Vagina (tissue), 2 donors: ENCODE measurements at regions not wholly inside any gene's neighbourhood (a gene's known extent, or its start where the extent isn't known, plus 50 kb on each side); places are given as distances from the start of the nearest gene placed in this dataset.

Source experiments
- DNase-seq, 2 donors: peaks; one replicate each; pipeline ENCODE4 v3.0.0-alpha.2; 2017; ENCODE audit errors: extremely low spot score in 2 of 2
- H3K27ac ChIP-seq: fragments of 200-600 bp; sonication (generic); one replicate; pipeline ENCODE4 v1.5.1; 2019
- H3K27me3 ChIP-seq: fragments of 200-600 bp; sonication (generic); one replicate; pipeline ENCODE4 v1.5.1; 2019
- H3K36me3 ChIP-seq, 2 donors: fragments of 200-600 bp; sonication (generic); one replicate each; pipeline ENCODE4 v1.5.1; 2017 to 2019
- H3K4me1 ChIP-seq: fragments of 200-600 bp; sonication (generic); one replicate; pipeline ENCODE4 v1.5.1; 2019
- H3K4me3 ChIP-seq, 2 donors: fragments of 200-600 bp; sonication (generic); 1 replicate in 1 of 2; 2 replicates in 1 of 2; pipeline ENCODE4 v1.5.1; 2016 to 2019
- H3K9me3 ChIP-seq: fragments of 200-600 bp; sonication (generic); one replicate; pipeline ENCODE4 v1.5.1; 2019
- POLR2A ChIP-seq, 2 donors: fragments of 450-650 bp; IDR thresholded peaks; one replicate each; pipeline ENCODE4 v1.6.1; 2017; ENCODE audit warnings: antibody characterized with exemption in 2 of 2, mild to moderate bottlenecking in 2 of 2, moderate library complexity in 2 of 2
- POLR2AphosphoS5 ChIP-seq, 2 donors: sonication (generic); formaldehyde crosslinking; IDR thresholded peaks; one replicate each; pipeline ENCODE4 v1.9.0; 2017; ENCODE audit warnings: antibody characterized with exemption in 2 of 2, mild to moderate bottlenecking in 2 of 2, low read depth in 1 of 2; ENCODE audit not compliant: insufficient read depth in 1 of 2
- intact Hi-C: fragments of 100-400 bp; cut with DNase I; formaldehyde crosslinking; loops from one replicate; pipeline ENCODE4 v1.15.1; 2023
- TF ChIP-seq, protein P1 (sequence below), 3 experiments: fragments of 450-650 bp in 2 of 3; fragments of 200-600 bp in 1 of 3; sonication (generic) in 1 of 3; IDR thresholded peaks; one replicate each; pipeline ENCODE4 v1.5.1; 2017 to 2019; ENCODE audit warnings: antibody characterized with exemption in 3 of 3, mild to moderate bottlenecking in 2 of 3, moderate library complexity in 2 of 3

DNA sequence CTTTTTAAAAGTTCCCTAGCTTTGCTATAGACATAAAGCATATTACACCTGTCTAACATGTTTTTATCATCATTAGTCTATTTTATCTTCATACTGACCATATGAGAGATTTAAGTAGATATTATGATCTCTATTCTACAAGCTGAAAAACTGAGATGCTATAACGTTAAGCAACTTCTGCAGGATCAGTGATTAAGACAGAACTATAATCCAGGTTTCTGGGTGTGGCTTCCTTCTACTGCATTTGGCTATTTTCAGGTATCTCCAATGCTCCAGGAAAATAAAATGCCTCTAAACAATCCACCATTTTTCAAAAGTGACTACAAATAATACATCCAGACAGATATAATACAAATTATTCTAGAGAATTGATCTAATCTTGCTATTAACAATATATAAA lies 53.4 kb downstream of the RGS2 start:
- Histone ChIP-seq H3K36me3 (no peaks in the 10 kb centered on the region), H3K9me3 (no peaks in the 10 kb centered on the region), H3K27me3 (no peaks in the 10 kb centered on the region), H3K27ac (no peak overlapping the region), H3K4me1 (no peaks in the 10 kb centered on the region), H3K4me3 (no peak overlapping the region)
- no peak for DNase-seq
- no peak for TF ChIP-seq POLR2A (IDR thresholded peaks at IDR 0.05)
- TF ChIP-seq, protein P1, sequence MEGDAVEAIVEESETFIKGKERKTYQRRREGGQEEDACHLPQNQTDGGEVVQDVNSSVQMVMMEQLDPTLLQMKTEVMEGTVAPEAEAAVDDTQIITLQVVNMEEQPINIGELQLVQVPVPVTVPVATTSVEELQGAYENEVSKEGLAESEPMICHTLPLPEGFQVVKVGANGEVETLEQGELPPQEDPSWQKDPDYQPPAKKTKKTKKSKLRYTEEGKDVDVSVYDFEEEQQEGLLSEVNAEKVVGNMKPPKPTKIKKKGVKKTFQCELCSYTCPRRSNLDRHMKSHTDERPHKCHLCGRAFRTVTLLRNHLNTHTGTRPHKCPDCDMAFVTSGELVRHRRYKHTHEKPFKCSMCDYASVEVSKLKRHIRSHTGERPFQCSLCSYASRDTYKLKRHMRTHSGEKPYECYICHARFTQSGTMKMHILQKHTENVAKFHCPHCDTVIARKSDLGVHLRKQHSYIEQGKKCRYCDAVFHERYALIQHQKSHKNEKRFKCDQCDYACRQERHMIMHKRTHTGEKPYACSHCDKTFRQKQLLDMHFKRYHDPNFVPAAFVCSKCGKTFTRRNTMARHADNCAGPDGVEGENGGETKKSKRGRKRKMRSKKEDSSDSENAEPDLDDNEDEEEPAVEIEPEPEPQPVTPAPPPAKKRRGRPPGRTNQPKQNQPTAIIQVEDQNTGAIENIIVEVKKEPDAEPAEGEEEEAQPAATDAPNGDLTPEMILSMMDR (IDR thresholded peaks at IDR 0.05) = no peak
- no peak for TF ChIP-seq POLR2AphosphoS5 (IDR thresholded peaks at IDR 0.05; ENCODE audit: insufficient read depth in 1 of 2, low read depth in 1 of 2)
- intact Hi-C loops = no loop called here

DNA sequence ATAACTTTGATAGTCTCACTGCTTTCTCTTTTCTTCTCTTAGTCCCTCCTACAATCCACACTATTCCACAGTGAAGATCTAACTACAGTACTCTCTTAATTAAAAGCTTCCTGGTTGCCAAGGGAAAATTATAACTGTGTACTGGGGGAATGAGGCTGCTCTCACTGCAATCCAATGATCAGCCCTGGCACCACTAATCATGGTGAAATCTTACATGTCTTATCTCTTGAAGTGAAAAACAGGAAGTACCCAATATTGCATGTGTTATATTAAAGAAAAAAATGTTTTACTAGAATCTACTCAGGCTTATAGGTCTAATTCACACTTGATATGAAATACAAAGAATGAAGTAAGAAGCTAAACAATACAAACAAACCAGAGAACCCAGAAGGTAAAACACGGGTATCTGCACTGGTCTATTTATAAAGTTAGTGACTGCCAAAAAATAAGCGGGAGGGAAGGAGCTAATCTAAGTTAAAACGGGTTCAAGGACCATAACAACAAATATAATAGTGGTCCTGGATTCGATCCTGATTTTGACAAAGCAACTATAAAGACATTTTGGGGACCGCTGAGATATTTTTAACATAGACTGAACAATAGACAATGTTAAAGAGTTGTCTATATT lies 57.5 kb downstream of the RGS2 start:
- H3K36me3 ChIP-seq = no peaks in the 10 kb centered on the region
- no peak for TF ChIP-seq POLR2AphosphoS5 (IDR thresholded peaks at IDR 0.05; ENCODE audit: insufficient read depth in 1 of 2, low read depth in 1 of 2)
- TF ChIP-seq POLR2A (IDR thresholded peaks at IDR 0.05) = no peak
- TF ChIP-seq, protein P1 (IDR thresholded peaks at IDR 0.05) = no peak

DNA sequence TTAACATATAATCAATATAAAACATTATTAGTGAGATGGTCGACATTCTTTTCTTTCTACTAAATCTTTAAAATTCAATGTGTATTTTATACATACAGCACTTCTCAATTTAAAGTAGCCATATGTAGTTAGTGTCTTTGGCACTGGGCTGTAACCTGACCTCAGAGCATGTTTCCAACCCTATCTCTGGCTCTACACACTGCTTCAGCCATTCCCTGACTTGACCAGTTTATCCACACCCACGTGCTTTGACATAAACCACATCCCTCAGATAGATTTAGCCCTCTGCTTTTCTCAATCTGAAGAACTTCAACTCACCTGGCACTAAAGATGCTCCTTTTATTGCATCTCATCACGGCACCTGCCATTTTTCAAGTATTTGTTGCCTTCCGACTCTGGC lies 58.3 kb downstream of the RGS2 start:
- H3K27me3 ChIP-seq = no peaks in the 10 kb centered on the region

More for the DNA sequence above, 57.5 kb downstream of the RGS2 start:
- no peak overlapping the region for H3K4me3 ChIP-seq
- no peak overlapping the region for H3K27ac ChIP-seq
- no peaks in the 10 kb centered on the region for H3K27me3 ChIP-seq
- intact Hi-C loops = no loop called here
- no peaks in the 10 kb centered on the region for H3K9me3 ChIP-seq
- no peaks in the 10 kb centered on the region for H3K4me1 ChIP-seq
- no peak for DNase-seq

DNA sequence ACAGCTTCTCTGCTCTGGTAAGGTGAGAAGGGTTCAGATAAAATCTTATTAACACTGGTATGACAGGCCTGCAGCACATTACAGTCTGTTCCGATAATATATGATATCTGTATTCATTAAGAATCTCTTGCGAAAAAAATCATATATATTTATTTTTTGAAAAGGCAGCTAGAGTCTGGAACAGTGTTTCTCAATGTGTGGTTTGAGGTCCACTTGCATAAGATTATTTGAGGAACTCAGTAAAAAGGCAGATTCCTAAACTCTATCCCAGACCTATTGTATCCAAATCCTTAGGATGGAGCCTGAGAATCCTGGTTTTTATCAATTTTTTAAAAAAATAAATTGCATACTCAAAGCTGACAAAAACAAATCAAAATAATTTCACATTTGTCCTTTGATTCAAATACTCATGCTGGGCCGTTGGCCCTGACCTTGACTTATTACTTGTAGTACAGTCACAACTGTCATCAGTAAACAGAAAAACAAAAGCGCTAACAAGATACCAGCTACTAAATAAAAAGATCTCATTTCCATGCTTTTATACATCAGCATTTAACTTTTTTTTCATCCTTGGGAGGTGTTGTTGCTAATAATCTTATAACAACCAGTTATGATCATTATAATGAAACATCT lies 60.6 kb downstream of the RGS2 start:
- TF ChIP-seq POLR2AphosphoS5 (IDR thresholded peaks at IDR 0.05; ENCODE audit: insufficient read depth in 1 of 2, low read depth in 1 of 2) (no peak), POLR2A (IDR thresholded peaks at IDR 0.05) (no peak)
- TF ChIP-seq, protein P1 (IDR thresholded peaks at IDR 0.05) = no peak
- H3K4me3 ChIP-seq = no peak overlapping the region
- H3K4me1 ChIP-seq = no peaks in the 10 kb centered on the region
- H3K9me3 ChIP-seq = no peaks in the 10 kb centered on the region
- DNase-seq = no peak
- H3K36me3 ChIP-seq = no peaks in the 10 kb centered on the region
- H3K27ac ChIP-seq = no peak overlapping the region
- no peaks in the 10 kb centered on the region for H3K27me3 ChIP-seq
- intact Hi-C loops = no loop called here

More for the DNA sequence above, 58.3 kb downstream of the RGS2 start:
- Histone ChIP-seq H3K4me1 (no peaks in the 10 kb centered on the region), H3K36me3 (no peaks in the 10 kb centered on the region), H3K9me3 (no peaks in the 10 kb centered on the region), H3K4me3 (no peak overlapping the region), H3K27ac (no peak overlapping the region)
- intact Hi-C loops = no loop called here
- no peak for DNase-seq
- TF ChIP-seq POLR2A (IDR thresholded peaks at IDR 0.05) (no peak), POLR2AphosphoS5 (IDR thresholded peaks at IDR 0.05; ENCODE audit: insufficient read depth in 1 of 2, low read depth in 1 of 2) (no peak)
- TF ChIP-seq, protein P1 (IDR thresholded peaks at IDR 0.05) = no peak

DNA sequence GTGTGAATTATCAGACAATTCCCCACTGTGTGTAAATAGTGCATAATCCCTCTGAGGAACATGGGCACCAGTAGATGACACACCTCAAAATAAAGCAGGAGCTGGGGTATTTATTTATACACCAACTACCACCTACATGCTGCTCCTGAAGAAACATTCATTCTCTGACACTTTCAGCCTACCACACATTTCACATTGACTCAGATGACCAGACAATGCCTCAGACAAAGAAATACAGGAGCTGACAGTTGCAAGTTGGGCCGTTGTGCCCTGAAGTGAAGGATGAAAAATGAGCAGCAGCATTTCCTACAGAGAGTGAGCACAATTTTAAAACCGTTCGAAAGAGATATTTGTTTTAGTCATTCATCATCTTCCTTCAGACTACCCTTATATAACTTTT lies 63.2 kb downstream of the RGS2 start:
- H3K36me3 ChIP-seq = no peaks in the 10 kb centered on the region
- H3K27ac ChIP-seq = no peak overlapping the region
- no peaks in the 10 kb centered on the region for H3K4me1 ChIP-seq
- H3K4me3 ChIP-seq = no peak overlapping the region
- no peak for DNase-seq
- H3K9me3 ChIP-seq = no peaks in the 10 kb centered on the region
- TF ChIP-seq POLR2AphosphoS5 (IDR thresholded peaks at IDR 0.05; ENCODE audit: insufficient read depth in 1 of 2, low read depth in 1 of 2) (no peak), POLR2A (IDR thresholded peaks at IDR 0.05) (no peak)
- TF ChIP-seq, protein P1 (IDR thresholded peaks at IDR 0.05) = no peak
- intact Hi-C loops = no loop called here
- H3K27me3 ChIP-seq = no peaks in the 10 kb centered on the region
